ENCODE measurements at regions not wholly inside any gene's neighbourhood (a gene's known extent, or its start where the extent isn't known, plus 50 kb on each side); places are given as distances from the start of the nearest gene placed in this dataset.

- TF ChIP-seq EZH2 (IDR thresholded peaks at IDR 0.05; ENCODE audit: insufficient read depth, poor library complexity, severe bottlenecking), result no peak
- no peak for TF ChIP-seq EZH2phosphoT487 (IDR thresholded peaks at IDR 0.05; ENCODE audit: insufficient read depth, low read depth)
Observed at GRCh38 chr12:63317286-63317846, 166.4 kb upstream of the AVPR1A start.
